ENCODE measurements at regions not wholly inside any gene's neighbourhood (a gene's known extent, or its start where the extent isn't known, plus 50 kb on each side); places are given as distances from the start of the nearest gene placed in this dataset.

DNA sequence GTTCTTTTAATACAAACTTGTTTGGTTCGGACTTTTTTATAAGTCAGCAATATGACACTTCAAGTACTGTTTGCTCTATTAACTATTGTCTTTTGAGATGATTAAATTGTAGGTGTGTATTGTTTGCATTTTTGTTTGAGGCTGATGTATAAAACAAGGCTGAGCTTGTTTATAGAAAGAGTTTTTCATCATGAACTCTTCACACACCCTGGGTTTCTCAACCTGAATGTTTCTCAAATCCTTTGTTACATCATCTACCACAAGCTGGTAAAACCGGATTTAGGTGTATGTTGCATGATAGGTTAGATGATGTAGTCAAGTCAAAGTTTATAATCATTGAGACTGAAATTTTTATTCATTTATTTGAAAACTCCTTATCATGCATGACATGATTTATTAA is 335.2 kb upstream of the LRATD1 start:
- H3K14ac ChIP-seq (ENCODE audit: insufficient read length) = no peak overlapping the region
- no peaks in the 10 kb centered on the region for H3K27me3 ChIP-seq (replicated peaks in 1 of 4; ENCODE audit: control insufficient read depth in 3 of 4, extremely low read depth in 1 of 4, insufficient read depth in 3 of 4, low read length in 3 of 4)
- H4K91ac ChIP-seq (replicated peaks; ENCODE audit: insufficient read length, low read length) = no peak overlapping the region
- CTCF ChIA-PET (ENCODE audit: partially characterized antibody) = no interaction called here
- H3K4me2 ChIP-seq (ENCODE audit: insufficient read depth in 1 of 2, low read depth in 2 of 2, low read length in 2 of 2) = no peak overlapping the region
- no peaks in the 10 kb centered on the region for H3K79me1 ChIP-seq (ENCODE audit: low read depth, low read length)
- no peak overlapping the region for H3K27ac ChIP-seq (ENCODE audit: low read depth, low read length)
- no peak overlapping the region for H4K5ac ChIP-seq (ENCODE audit: insufficient read length, low read depth, low read length)
- H3K4ac ChIP-seq (replicated peaks; ENCODE audit: insufficient read length, low read depth, low read length) = no peak overlapping the region
- no peak overlapping the region for H3K23ac ChIP-seq (ENCODE audit: insufficient read length)
- no peaks in the 10 kb centered on the region for H3K23me2 ChIP-seq (ENCODE audit: low read depth, low read length)
- no peak overlapping the region for H2BK120ac ChIP-seq (replicated peaks; ENCODE audit: low read depth, low read length)
- no peaks in the 10 kb centered on the region for H3K79me2 ChIP-seq (ENCODE audit: control insufficient read depth in 1 of 2, insufficient read depth in 2 of 2, low read length in 2 of 2)
- H3K9ac ChIP-seq (replicated peaks in 1 of 4; ENCODE audit: extremely low read depth in 1 of 4, low read depth in 3 of 4, low read length in 3 of 4) = no peak overlapping the region
- no peak for FAIRE-seq
- POLR2A ChIA-PET (ENCODE audit: partially characterized antibody) = no interaction called here
- no peaks in the 10 kb centered on the region for H3K4me1 ChIP-seq (replicated peaks in 1 of 4; ENCODE audit: control insufficient read depth in 3 of 4, insufficient read depth in 4 of 4, low read length in 3 of 4)
- DNase-seq (ENCODE audit: low read depth in 1 of 2, low spot score in 2 of 2) = no peak
- no peak overlapping the region for H2BK20ac ChIP-seq (ENCODE audit: low read length)
- H4K20me1 ChIP-seq (replicated peaks in 1 of 2; ENCODE audit: control insufficient read depth in 1 of 2, insufficient read depth in 2 of 2, low read length in 2 of 2) = no peaks in the 10 kb centered on the region
- no peaks in the 10 kb centered on the region for H3K9me3 ChIP-seq (ENCODE audit: insufficient read depth in 2 of 2, low read depth in 1 of 2, low read length in 1 of 2)
- H2BK12ac ChIP-seq (ENCODE audit: low read depth, low read length) = no peak overlapping the region
- H2AK5ac ChIP-seq (ENCODE audit: low read depth, low read length) = no peak overlapping the region
- WGBS, 2 experiments (ENCODE audit: extremely low coverage in 1 of 2, insufficient coverage in 1 of 2, insufficient read length in 1 of 2, insufficient replicate concordance in 2 of 2, low coverage in 1 of 2, low lambda C conversion rate in 2 of 2, missing lambda C conversion rate in 1 of 2) = 89% methylated on average over 2 of the region's 2 CpGs; no CpG with 5 or more reads in 1 of the 2 experiments
- H2AFZ ChIP-seq (ENCODE audit: low read length) = no peak overlapping the region
- no peak overlapping the region for H3K4me3 ChIP-seq (ENCODE audit: extremely low read depth in 1 of 4, insufficient read depth in 2 of 4, low read depth in 3 of 4, low read length in 4 of 4)
- no peak overlapping the region for H3K56ac ChIP-seq (replicated peaks; ENCODE audit: insufficient read length, low read depth, low read length)
- H3K18ac ChIP-seq (ENCODE audit: extremely low read depth, low read length) = no peak overlapping the region
- no peak overlapping the region for H4K8ac ChIP-seq (ENCODE audit: extremely low read depth, insufficient read depth, low read length)
- no peaks in the 10 kb centered on the region for H3K36me3 ChIP-seq (ENCODE audit: control insufficient read depth in 2 of 4, insufficient read depth in 4 of 4, low read length in 3 of 4)
- no peak overlapping the region for H2BK5ac ChIP-seq (ENCODE audit: low read depth, low read length)
- no peak overlapping the region for H2BK15ac ChIP-seq (ENCODE audit: low read length)
- TF ChIP-seq ASH2L (IDR thresholded peaks at IDR 0.05; ENCODE audit: low read length) (no peak), CHD2 (IDR thresholded peaks at IDR 0.05; ENCODE audit: low read length) (no peak), YY1 (IDR thresholded peaks at IDR 0.05; ENCODE audit: low read depth, low read length) (no peak), TEAD4 (IDR thresholded peaks at IDR 0.05; ENCODE audit: low read depth, low read length) (no peak), EP300 (IDR thresholded peaks at IDR 0.05; ENCODE audit: borderline replicate concordance in 1 of 2, low read depth in 2 of 2, low read length in 2 of 2) (no peak), TAF7 (optimal IDR thresholded peaks at IDR 0.05; ENCODE audit: borderline replicate concordance, low read depth, low read length) (no peak), ZNF274 (IDR thresholded peaks at IDR 0.05; ENCODE audit: borderline replicate concordance, extremely low read depth, low read length) (no peak), SIX5 (IDR thresholded peaks at IDR 0.05; ENCODE audit: low read depth, low read length) (no peak), SP4 (IDR thresholded peaks at IDR 0.05; ENCODE audit: low read length) (no peak), NANOG (IDR thresholded peaks at IDR 0.05; ENCODE audit: insufficient read depth, low read depth, low read length, poor library complexity, severe bottlenecking) (no peak), HDAC6 (IDR thresholded peaks at IDR 0.05; ENCODE audit: low read depth, low read length) (no peak), CEBPB (IDR thresholded peaks at IDR 0.05; ENCODE audit: low read depth, low read length) (no peak), RNF2 (IDR thresholded peaks at IDR 0.05; ENCODE audit: borderline replicate concordance, low read depth, low read length, missing control alignments, poor library complexity, severe bottlenecking) (no peak)
- TF ChIP-seq, protein P1, sequence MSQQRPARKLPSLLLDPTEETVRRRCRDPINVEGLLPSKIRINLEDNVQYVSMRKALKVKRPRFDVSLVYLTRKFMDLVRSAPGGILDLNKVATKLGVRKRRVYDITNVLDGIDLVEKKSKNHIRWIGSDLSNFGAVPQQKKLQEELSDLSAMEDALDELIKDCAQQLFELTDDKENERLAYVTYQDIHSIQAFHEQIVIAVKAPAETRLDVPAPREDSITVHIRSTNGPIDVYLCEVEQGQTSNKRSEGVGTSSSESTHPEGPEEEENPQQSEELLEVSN (IDR thresholded peaks at IDR 0.05) = no peak
- TF ChIP-seq, protein P2, sequence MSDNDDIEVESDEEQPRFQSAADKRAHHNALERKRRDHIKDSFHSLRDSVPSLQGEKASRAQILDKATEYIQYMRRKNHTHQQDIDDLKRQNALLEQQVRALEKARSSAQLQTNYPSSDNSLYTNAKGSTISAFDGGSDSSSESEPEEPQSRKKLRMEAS (IDR thresholded peaks at IDR 0.05) = no peak

All from H1 (cell line).